ENCODE measurements at regions not wholly inside any gene's neighbourhood (a gene's known extent, or its start where the extent isn't known, plus 50 kb on each side); places are given as distances from the start of the nearest gene placed in this dataset.
"Not testable (repeated sequence)": the region's sequence is repeated elsewhere in the genome, so short reads cannot be mapped to it uniquely, and the experiment has no call there.

- Histone ChIP-seq H3K4me3 (no peak overlapping the region), H3K4me1 (ENCODE audit: low read depth) (no peaks in the 10 kb centered on the region), H3K9me3 (peaks cover 60% of the 10 kb centered on the region), H3K36me3 (ENCODE audit: low read depth) (no peaks in the 10 kb centered on the region)
- no peak for TF ChIP-seq CTCF (IDR thresholded peaks at IDR 0.05)
- intact Hi-C loops (cut with DNase I, micrococcal nuclease) = no loop called here
- ATAC-seq (no peak), DNase-seq (no peak)
Measured at GRCh38 chr21:23936224-23936623, 1671.1 kb downstream of the MRPL39 start.

- TF ChIP-seq CTCF (IDR thresholded peaks at IDR 0.05) = no peak
- DNase-seq = no peak
- intact Hi-C loops (cut with DNase I, micrococcal nuclease) = no loop called here
- Histone ChIP-seq H3K4me1 (ENCODE audit: low read depth) (no peaks in the 10 kb centered on the region), H3K4me3 (no peak overlapping the region), H3K9me3 (peaks cover 41% of the 10 kb centered on the region), H3K36me3 (ENCODE audit: low read depth) (no peaks in the 10 kb centered on the region)
- ATAC-seq = no peak
Measured at GRCh38 chr21:23930565-23930964, 1676.7 kb downstream of the MRPL39 start.

GRCh38 chr21:23926430-23926829 lies 1680.9 kb downstream of the MRPL39 start:
- intact Hi-C loops (cut with DNase I, micrococcal nuclease); ATAC-seq; H3K4me1 ChIP-seq (ENCODE audit: low read depth); H3K4me3 ChIP-seq; DNase-seq; H3K36me3 ChIP-seq (ENCODE audit: low read depth): not testable (repeated sequence)
- peaks cover 34% of the 10 kb centered on the region for H3K9me3 ChIP-seq

GRCh38 chr21:23921670-23922418 lies 1685.4 kb downstream of the MRPL39 start:
- intact Hi-C loops (cut with DNase I, micrococcal nuclease) = no loop called here
- Histone ChIP-seq H3K4me3 (no peak overlapping the region), H3K9me3 (peaks cover 48% of the 10 kb centered on the region), H3K4me1 (ENCODE audit: low read depth) (no peaks in the 10 kb centered on the region), H3K36me3 (ENCODE audit: low read depth) (no peaks in the 10 kb centered on the region)
- ATAC-seq = no peak
- no peak for DNase-seq
- no peak for TF ChIP-seq CTCF (IDR thresholded peaks at IDR 0.05)

GRCh38 chr21:23900727-23901126 lies 1706.6 kb downstream of the MRPL39 start:
- ATAC-seq = no peak
- TF ChIP-seq CTCF (IDR thresholded peaks at IDR 0.05) = no peak
- intact Hi-C loops (cut with DNase I, micrococcal nuclease) = no loop called here
- no peaks in the 10 kb centered on the region for H3K36me3 ChIP-seq (ENCODE audit: low read depth)
- DNase-seq = no peak
- H3K9me3 ChIP-seq = peaks cover 45% of the 10 kb centered on the region
- H3K4me1 ChIP-seq (ENCODE audit: low read depth) = no peaks in the 10 kb centered on the region
- no peak overlapping the region for H3K4me3 ChIP-seq

- Histone ChIP-seq H3K4me1 (ENCODE audit: low read depth) (no peaks in the 10 kb centered on the region), H3K4me3 (no peak overlapping the region), H3K9me3 (peaks cover 42% of the 10 kb centered on the region), H3K36me3 (ENCODE audit: low read depth) (no peaks in the 10 kb centered on the region)
- no peak for ATAC-seq
- DNase-seq = no peak
- TF ChIP-seq CTCF (IDR thresholded peaks at IDR 0.05) = no peak
- intact Hi-C loops (cut with DNase I, micrococcal nuclease) = no loop called here
Measured at GRCh38 chr21:23899561-23899960, 1707.7 kb downstream of the MRPL39 start.

Measured in mucosa of descending colon (tissue), 3 donors.